ENCODE measurements at regions not wholly inside any gene's neighbourhood (a gene's known extent, or its start where the extent isn't known, plus 50 kb on each side); places are given as distances from the start of the nearest gene placed in this dataset.

DNA sequence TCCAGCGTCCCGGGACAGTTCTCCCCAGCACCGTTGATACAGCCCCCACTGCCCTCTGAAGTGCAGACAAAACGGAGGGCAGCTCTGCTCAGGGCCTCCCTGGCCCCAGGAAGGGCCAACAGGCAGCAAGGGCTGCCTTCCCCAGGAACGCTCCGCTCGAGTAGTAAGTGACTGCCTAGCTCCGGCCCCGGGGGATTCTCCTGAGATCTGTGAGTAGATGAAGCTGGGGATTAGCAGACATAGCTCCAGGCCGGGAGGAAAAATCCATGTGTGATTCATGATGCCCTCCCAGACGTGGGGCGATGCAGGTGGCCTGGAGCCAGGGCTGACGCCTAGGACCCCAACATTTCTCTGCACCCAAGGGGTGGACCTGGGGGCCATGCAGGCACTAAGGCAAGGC, 85.3 kb downstream of the ENGASE start:
- Histone ChIP-seq H3K9ac (ENCODE audit: low read depth, low read length) (no peak overlapping the region), H3K36me3 (ENCODE audit: insufficient read depth, low read length) (no peaks in the 10 kb centered on the region), H3K9me3 (ENCODE audit: control insufficient read depth, insufficient read depth, low read length) (no peaks in the 10 kb centered on the region), H3K4me1 (ENCODE audit: insufficient read depth, low read length) (peaks cover 7% of the 10 kb centered on the region)

DNA sequence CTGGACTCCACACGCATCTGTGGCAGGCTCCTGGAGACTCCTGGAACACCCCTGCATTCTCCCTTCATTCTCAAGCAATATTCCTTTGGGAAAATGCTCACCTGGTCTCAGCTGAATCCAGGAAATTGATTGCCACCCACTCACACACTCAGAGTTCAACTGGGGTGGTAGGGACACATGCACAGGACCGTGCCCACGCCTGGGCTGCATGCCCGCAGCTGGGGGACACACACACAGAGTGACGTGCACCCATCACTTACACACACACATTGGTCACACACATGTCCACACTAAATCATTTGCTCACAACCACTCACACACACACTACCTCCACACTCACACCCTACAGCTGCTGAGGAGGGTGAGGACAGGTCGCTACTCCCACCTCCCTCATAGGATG, 84.8 kb downstream of the ENGASE start:
- Histone ChIP-seq H3K9me3 (ENCODE audit: control insufficient read depth, insufficient read depth, low read length) (no peaks in the 10 kb centered on the region), H3K9ac (ENCODE audit: low read depth, low read length) (no peak overlapping the region), H3K4me1 (ENCODE audit: insufficient read depth, low read length) (peaks cover 7% of the 10 kb centered on the region), H3K36me3 (ENCODE audit: insufficient read depth, low read length) (no peaks in the 10 kb centered on the region)

DNA sequence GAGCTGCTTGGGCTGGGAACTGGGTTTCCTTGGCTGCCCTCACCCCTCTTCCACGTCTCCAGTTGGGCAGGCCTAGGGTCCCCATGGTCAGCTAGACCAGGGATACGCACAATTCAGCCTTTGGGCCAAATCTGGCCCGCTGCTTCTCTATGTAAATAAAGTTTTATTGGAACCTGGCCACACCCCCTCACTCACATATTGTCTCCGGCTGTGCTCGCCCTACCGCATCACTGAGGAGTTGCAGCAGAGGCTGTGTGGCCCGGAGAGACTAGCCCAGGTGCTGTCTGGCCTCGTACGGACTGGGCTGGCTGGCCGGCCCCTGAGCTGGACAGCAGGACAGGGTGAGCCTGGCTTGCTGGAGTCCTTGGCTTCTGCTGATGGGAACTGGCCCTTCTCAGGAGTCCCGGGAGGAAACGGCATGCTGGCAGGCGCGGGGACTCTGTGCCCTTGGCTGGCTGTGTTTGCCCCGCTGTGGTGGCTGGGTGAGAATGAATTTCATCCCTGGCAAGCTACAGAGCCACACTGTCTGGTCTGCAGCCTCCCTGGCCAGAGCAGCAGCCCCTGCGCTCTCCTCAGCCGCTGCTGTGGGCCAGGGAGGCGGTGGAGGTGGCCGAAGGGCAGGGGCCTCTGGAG, 82.0 kb downstream of the ENGASE start:
- Histone ChIP-seq H3K4me1 (ENCODE audit: insufficient read depth, low read length) (peaks cover 7% of the 10 kb centered on the region), H3K36me3 (ENCODE audit: insufficient read depth, low read length) (no peaks in the 10 kb centered on the region), H3K9ac (ENCODE audit: low read depth, low read length) (no peak overlapping the region), H3K9me3 (ENCODE audit: control insufficient read depth, insufficient read depth, low read length) (no peaks in the 10 kb centered on the region)

DNA sequence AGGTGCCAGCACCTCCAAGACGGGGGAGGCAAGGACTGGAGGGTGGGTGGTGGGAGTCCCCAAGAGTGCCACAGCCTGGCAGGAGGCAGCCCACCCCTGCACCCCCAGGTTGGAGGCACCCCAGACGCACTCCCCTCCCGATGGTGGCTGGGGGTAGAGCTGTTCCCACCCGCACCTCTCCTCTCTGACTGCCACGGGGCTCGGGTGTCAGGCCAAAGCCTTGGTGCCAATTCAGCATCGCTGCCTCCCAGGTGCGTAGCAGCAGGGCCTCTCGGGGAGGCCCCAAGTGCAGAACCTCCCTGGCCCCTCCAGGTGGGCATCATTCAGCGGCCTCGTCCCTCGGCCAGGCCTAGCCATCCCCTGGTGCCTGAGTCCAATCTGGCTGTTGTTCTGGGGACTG, 81.1 kb downstream of the ENGASE start:
- Histone ChIP-seq H3K9me3 (ENCODE audit: control insufficient read depth, insufficient read depth, low read length) (no peaks in the 10 kb centered on the region), H3K4me1 (ENCODE audit: insufficient read depth, low read length) (no peaks in the 10 kb centered on the region), H3K9ac (ENCODE audit: low read depth, low read length) (no peak overlapping the region), H3K36me3 (ENCODE audit: insufficient read depth, low read length) (no peaks in the 10 kb centered on the region)

DNA sequence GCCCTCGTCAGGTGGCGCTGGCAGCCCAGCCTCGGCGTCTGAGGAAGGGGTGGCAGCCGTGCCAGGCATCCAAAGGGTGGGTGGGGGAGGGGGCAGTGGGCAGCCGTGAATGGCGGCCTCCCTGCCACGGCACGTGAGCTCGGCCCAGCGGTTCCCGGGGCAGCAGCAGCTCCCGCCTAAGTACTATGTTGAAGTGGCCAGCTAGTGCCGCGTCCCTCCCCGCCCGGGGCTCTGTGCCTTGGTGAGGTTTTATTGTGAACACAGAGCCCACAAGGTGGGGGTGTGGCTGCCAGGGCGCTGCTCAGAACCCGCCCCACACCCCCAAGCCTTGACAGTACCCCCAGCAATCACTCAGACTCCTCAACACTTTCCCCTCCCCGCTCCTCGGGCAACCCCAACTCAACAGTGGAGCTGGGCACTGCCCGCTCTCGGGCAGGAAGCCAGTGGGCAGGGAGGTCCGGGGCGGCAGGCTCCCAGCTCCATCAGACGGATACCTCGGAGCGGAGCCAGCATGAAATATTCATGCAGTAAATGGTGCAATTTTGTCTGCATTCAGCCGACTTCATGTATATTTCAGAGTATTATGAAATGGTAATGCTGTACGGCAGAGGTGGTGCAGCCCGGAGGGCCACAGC, 80.4 kb downstream of the ENGASE start:
- Histone ChIP-seq H3K9ac (ENCODE audit: low read depth, low read length) (no peak overlapping the region), H3K36me3 (ENCODE audit: insufficient read depth, low read length) (no peaks in the 10 kb centered on the region), H3K9me3 (ENCODE audit: control insufficient read depth, insufficient read depth, low read length) (no peaks in the 10 kb centered on the region), H3K4me1 (ENCODE audit: insufficient read depth, low read length) (no peaks in the 10 kb centered on the region)

DNA sequence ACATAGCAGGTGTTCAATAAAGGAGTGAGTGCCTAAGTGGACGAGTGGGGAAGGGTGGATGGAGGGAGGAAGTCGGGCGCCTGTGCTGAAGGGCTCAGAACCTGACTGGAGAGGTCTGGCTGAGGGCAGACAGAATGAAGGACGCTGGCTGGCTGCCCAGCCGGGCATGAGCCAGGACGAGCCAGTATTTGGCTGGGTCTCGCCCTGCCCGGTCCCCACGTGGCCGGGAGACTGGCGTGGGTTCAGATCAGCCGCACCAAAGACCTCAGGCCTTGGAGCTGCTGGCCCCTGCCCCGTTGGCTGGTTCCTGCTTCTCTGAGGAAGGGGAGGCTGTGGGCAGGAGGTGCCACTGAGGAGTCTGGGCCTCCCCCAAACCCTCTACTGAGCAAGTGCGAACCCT, 79.8 kb downstream of the ENGASE start:
- Histone ChIP-seq H3K36me3 (ENCODE audit: insufficient read depth, low read length) (no peaks in the 10 kb centered on the region), H3K4me1 (ENCODE audit: insufficient read depth, low read length) (no peaks in the 10 kb centered on the region), H3K9me3 (ENCODE audit: control insufficient read depth, insufficient read depth, low read length) (no peaks in the 10 kb centered on the region), H3K9ac (ENCODE audit: low read depth, low read length) (no peak overlapping the region)

DNA sequence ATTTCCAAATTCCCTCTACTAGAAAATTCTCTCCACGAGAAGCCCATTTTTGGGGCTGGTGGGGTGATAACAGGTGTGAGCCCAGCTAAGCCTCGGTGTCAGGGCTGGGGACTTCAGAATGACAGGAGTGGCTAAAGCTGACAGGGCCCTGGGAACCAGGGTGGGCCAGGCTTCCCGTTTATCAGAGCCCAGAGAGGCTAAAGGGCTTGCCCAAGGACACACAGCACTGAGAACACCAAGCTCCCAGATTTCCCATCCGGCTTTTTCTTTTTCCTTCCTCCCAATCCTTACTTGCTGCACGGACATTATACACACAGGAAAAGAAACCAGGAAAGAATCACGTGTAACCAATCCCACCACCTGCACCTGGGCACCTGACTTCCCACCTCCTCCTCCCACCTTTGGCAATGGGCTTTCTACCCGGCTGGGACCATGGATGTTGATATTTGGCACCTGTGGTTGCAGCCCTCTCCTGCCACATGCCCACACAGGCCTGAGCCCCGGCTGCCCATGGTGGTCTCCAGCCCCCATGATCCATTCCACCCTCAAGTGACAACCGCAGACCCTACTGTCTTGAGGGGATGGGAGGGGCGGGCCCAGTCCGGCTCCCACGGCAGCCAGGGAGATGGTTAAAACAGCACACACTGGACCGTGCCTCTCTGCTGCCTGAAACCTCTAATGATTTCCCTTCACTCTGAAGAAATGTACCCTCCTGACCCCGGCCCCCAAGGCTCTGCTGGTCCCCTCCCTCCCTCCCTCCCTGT, 78.9 kb downstream of the ENGASE start:
- no peak overlapping the region for H3K9ac ChIP-seq (ENCODE audit: low read depth, low read length)

DNA sequence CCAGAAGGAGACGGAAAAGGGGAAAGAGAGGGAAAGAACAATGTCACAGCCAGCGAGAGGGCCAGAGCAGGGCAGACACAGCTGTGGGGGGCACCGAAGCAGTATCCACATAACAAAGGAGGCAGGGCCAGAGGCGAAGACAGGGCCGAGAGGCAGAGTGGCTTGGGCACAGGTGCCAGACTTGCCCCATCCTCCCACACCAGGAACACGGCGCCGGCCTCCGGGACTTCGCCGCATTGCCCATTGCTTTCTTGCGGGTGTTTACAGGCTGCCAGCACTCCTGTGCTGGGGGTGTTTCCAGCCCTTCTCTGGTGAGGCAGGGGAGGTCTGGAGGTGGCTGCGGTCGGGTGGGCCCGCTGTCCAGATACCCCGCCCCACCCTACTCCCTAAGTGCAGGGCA, 78.0 kb downstream of the ENGASE start:
- Histone ChIP-seq H3K36me3 (ENCODE audit: insufficient read depth, low read length) (no peaks in the 10 kb centered on the region), H3K9ac (ENCODE audit: low read depth, low read length) (no peak overlapping the region), H3K9me3 (ENCODE audit: control insufficient read depth, insufficient read depth, low read length) (no peaks in the 10 kb centered on the region), H3K4me1 (ENCODE audit: insufficient read depth, low read length) (no peaks in the 10 kb centered on the region)

More for the DNA sequence above, 78.9 kb downstream of the ENGASE start:
- no peaks in the 10 kb centered on the region for H3K9me3 ChIP-seq (ENCODE audit: control insufficient read depth, insufficient read depth, low read length)
- H3K36me3 ChIP-seq (ENCODE audit: insufficient read depth, low read length) = no peaks in the 10 kb centered on the region
- H3K4me1 ChIP-seq (ENCODE audit: insufficient read depth, low read length) = no peaks in the 10 kb centered on the region

DNA sequence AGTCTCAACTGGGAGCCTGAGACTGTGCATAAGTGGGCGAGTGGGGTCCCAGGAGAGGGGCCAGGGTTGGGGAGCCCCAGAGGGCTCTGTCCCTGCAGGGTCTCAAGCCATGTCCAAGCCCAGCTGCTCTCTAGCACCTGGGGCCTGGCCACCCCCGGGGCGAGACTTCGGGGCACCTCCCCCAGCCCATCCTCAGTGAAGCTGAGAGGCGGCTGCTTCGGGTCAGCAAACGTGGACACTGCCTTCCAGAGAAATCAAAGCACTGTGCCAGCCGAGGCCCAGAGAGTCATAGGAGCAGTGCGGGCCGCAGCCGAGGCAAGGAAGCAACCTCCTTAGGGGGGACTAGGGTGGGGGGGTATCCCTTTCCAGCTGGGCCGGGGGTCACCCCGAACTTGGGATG, 77.5 kb downstream of the ENGASE start:
- Histone ChIP-seq H3K36me3 (ENCODE audit: insufficient read depth, low read length) (no peaks in the 10 kb centered on the region), H3K4me1 (ENCODE audit: insufficient read depth, low read length) (no peaks in the 10 kb centered on the region)

DNA sequence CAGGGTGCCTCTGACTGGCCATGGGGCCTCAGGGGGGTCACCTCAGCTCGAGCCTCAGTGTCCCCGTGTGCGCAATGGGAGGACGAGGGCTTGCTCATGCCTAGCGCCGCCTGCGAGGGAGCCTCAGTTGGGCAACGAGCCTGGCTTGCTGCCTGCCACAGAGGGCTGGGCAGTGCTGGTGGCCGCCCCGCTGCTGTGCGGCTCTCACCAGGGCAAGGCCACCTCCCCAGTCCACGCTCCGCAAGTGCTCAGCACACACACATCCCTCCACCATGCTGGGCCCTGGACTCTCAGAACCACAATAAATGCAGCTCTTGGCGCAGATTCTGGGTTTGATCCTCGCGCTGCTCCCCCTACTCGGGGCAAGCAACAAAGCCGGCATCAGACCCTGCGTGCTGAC, 76.2 kb downstream of the ENGASE start:
- H3K9ac ChIP-seq (ENCODE audit: low read depth, low read length) = no peak overlapping the region
- no peaks in the 10 kb centered on the region for H3K9me3 ChIP-seq (ENCODE audit: control insufficient read depth, insufficient read depth, low read length)
- H3K36me3 ChIP-seq (ENCODE audit: insufficient read depth, low read length) = no peaks in the 10 kb centered on the region
- no peaks in the 10 kb centered on the region for H3K4me1 ChIP-seq (ENCODE audit: insufficient read depth, low read length)

More for the DNA sequence above, 77.5 kb downstream of the ENGASE start:
- no peak overlapping the region for H3K9ac ChIP-seq (ENCODE audit: low read depth, low read length)
- H3K9me3 ChIP-seq (ENCODE audit: control insufficient read depth, insufficient read depth, low read length) = no peaks in the 10 kb centered on the region

DNA sequence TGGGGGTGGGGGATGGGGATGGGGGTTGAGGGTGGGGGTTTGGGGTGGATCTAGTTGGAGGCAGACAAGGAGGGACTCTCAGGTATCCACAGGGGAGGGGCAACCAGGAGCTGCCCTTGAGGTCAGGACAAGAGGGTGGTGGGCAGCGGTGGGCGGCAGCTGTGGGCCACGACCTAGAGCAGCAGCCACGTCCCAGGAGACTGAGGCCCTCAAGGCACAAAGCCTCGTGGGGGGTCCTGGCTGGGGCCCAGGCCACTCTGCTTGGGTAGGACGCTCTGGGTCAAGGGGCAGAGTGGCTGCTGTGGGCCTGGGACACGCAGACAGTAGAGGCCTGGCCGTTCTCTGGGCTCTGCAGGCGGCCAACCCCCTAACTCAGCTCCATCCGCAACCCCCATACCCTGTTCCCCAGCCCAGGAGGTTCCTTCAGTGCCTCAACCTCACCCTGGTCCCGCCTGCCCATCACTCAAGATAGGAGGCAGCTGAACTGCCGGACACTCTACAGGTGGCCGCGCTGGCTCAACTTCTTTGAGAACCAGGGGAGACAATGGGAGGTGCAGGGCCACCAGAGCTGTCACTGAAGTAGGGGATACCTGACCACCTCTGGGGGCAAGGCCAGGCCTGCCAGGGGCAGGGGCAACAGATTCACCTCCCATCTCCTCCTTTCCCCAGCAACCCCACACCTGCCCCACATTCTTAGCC, 75.6 kb downstream of the ENGASE start:
- Histone ChIP-seq H3K9me3 (ENCODE audit: control insufficient read depth, insufficient read depth, low read length) (no peaks in the 10 kb centered on the region; the same call in 1 of the 2 replicates), H3K36me3 (ENCODE audit: insufficient read depth, low read length) (no peaks in the 10 kb centered on the region), H3K4me1 (ENCODE audit: insufficient read depth, low read length) (no peaks in the 10 kb centered on the region), H3K9ac (ENCODE audit: low read depth, low read length) (no peak overlapping the region)

DNA sequence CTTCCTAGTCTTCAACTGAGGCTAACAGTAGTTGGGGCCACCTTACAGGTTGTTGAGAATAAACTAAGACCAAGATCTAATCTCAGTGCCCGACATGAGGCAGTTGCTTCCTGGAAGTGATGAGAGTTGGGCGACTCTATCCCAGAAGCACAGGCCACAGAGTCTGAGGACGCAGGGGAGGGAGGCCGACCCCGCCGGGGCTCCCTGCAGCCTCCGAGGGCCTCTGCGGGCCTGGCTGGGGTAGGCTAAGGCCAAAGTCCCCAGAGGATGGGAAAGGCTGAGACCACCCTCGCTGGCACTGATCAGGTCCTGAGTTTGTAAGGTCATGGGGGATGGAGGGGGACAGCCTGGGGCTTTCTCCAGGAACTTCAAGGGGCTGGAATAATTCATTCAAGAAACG, 74.0 kb downstream of the ENGASE start:
- no peaks in the 10 kb centered on the region; the same call in 1 of the 2 replicates for H3K9me3 ChIP-seq (ENCODE audit: control insufficient read depth, insufficient read depth, low read length)
- H3K9ac ChIP-seq (ENCODE audit: low read depth, low read length) = no peak overlapping the region
- H3K36me3 ChIP-seq (ENCODE audit: insufficient read depth, low read length) = no peaks in the 10 kb centered on the region
- H3K4me1 ChIP-seq (ENCODE audit: insufficient read depth, low read length) = no peaks in the 10 kb centered on the region

DNA sequence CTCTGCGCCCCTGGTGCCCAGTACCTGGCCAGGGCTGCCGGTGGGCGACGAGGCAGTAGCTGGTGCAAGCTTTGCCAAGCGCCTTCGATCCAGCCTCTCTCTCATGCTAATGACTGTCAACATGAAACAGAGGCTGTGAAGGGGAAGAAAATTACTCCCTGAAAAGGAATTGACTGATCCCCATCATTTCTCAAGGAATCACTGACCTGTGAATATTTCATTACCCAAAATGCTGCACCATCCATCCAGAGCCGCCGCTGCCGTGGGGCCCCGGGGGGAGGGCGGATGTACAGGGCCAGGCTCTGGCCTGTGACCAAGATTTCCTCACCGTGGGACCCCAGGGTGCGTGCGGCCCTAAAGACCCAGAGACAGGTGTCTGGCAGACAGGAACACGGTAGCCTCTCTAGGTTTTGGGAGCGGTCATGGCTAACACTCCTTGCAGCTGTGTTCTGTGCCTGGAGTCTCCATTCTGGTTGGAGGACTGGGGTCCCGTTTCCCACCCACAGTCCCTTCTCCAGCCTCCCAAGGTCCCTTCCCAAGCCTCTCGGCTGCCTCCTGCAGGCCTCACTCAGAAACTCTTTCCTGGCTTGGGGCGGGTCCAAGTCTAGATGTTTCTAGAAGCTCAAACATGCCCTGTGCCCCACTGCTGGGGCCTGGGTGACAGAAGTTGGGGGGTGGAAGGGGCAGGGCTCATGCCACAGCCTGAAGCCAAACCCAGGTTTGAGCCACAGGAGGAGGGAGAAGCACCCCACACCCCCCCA, 73.3 kb downstream of the ENGASE start:
- no peaks in the 10 kb centered on the region; the same call in 1 of the 2 replicates for H3K9me3 ChIP-seq (ENCODE audit: control insufficient read depth, insufficient read depth, low read length)
- no peak overlapping the region for H3K9ac ChIP-seq (ENCODE audit: low read depth, low read length)
- H3K36me3 ChIP-seq (ENCODE audit: insufficient read depth, low read length) = no peaks in the 10 kb centered on the region
- no peaks in the 10 kb centered on the region for H3K4me1 ChIP-seq (ENCODE audit: insufficient read depth, low read length)

DNA sequence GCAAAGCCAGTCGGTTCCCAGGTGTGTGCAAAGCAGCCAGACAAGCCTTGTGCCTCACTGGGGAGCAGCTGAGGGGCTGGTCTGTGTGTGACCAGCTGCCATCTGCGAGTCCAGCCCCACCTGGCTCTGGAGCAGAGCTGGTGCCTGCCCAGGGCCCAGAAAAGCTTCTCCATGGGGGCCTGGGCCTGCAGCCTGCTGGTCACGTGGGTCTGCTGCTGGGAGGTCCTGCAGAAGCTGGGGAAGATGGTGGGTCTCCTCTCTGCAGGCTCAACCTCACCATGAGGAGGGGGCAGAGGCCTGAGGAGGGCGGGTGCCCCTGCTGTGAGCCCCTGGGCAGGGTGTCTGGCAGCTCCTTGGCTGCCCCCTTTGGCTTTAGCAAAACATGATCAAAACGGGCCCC, 71.9 kb downstream of the ENGASE start:
- Histone ChIP-seq H3K9ac (ENCODE audit: low read depth, low read length) (no peak overlapping the region), H3K9me3 (ENCODE audit: control insufficient read depth, insufficient read depth, low read length) (no peaks in the 10 kb centered on the region; the same call in 1 of the 2 replicates), H3K36me3 (ENCODE audit: insufficient read depth, low read length) (no peaks in the 10 kb centered on the region), H3K4me1 (ENCODE audit: insufficient read depth, low read length) (no peaks in the 10 kb centered on the region)
